Activated CD4-positive, alpha-beta T cell treated with anti-CD3 and anti-CD28 coated beads, Interleukin-10, Interleukin-2, amounts not matched to agents 100 ng/mL and 50 ng/mL, durations not matched to agents 16 hours and 8 hours (primary cell): ENCODE measurements at regions not wholly inside any gene's neighbourhood (a gene's known extent, or its start where the extent isn't known, plus 50 kb on each side); places are given as distances from the start of the nearest gene placed in this dataset.
"Not testable (repeated sequence)": the region's sequence is repeated elsewhere in the genome, so short reads cannot be mapped to it uniquely, and the experiment has no call there.

Source experiments
- DNase-seq: peaks from one replicate; pipeline ENCODE4 v3.0.0-alpha.2; 2020

DNA sequence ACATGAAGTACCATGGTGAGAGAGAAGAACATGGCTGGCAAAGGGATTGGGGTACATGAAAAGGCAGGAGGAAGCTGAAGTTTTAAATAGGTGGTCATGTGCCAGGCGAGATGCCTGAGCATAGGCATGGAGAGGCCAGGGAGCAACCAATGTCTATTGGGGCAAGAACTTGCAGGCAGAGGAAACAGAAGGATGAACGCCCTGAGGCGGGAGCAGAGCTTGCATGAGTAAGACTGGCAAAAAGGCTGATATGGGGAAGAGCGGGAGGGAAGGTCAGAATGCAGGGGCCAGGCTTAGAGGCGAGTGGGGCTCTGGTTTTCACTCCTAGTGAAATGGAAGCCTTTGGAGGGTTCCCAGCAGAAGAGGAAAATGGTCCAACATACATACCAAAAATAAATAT is 52.5 kb upstream of the VSTM5 start:
- no peak for DNase-seq

GRCh38 chr11:93903989-93904388 is 53.6 kb upstream of the VSTM5 start:
- no peak for DNase-seq

DNA sequence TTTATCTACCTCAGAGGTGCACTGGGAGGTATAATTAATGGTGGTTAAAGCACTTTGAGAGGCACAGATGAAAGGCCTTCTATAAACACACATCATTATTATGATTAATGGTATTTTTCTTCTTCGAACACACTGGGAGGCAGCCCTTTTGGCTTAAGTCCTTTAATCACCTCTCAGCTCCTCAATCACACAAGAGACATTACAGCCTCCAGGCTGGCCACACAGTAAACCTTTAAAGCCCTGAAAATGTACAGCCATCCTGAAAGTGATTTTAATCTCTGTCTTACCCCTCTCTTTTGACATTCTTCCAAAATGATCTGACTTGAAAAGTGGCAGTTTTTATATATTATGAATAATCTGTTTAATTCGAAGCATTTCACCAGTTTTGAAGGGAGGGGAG is 54.3 kb upstream of the VSTM5 start:
- no peak for DNase-seq

DNA sequence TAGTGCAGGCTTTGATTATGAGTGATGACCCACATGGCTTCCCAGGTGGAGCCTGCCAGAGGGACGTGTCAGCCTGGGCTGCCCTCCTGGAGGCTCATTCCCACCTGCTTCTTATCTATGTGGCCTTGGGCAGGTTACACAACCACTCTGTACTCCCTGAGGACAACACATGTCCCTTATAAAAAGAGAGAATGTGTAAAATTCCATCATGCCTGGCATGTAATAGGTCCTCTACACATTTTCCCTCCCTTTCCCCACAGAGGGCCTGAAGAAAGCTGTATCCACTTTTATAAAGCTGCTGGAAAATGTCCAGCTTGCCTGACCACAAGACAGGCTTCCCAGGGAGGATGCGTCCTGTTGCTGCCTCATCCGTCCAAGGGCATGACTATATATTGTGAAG is 55.0 kb upstream of the VSTM5 start:
- no peak for DNase-seq

GRCh38 chr11:93906486-93906885 is 56.1 kb upstream of the VSTM5 start:
- no peak for DNase-seq

GRCh38 chr11:93907901-93908300 is 57.5 kb upstream of the VSTM5 start:
- DNase-seq, result no peak

DNA sequence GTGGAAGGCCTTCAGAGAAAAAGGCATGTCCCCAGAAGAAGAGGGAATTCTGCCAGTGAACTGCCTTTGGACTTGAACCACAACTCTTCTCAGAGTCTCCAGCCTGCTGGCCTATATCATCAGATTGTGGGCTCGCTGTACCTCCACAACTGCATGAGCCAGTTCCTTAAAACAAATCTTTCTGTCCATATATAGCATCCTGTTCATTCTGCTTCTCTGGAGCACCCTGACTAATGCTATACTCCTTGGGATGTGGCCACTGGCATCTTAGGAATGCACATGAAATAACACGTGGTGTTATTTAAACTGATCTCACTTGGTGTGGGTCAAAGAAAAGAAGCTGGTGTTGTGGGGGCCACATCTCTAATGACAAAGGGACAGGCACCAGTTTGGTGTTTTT is 58.3 kb upstream of the VSTM5 start:
- no peak for DNase-seq

DNA sequence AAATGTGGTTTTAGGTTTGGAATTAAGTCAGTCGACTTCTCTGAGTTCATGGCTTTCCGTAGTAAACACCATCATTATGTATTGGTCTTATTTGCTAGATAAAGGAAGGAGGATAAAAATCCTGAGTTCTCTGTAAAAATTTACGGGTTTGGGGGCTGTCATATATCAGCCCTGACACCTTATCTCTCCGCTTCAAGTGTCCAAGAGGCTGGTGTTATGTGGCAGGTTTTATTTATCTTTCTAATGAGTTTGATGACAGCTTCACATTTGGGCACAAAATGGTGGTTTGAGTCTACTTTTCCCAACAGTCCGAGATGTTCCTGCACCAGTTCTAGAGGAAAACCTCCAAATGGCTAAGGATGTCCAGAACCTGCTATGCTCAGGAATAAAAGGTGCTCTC is 67.3 kb upstream of the VSTM5 start:
- DNase-seq, result no peak

DNA sequence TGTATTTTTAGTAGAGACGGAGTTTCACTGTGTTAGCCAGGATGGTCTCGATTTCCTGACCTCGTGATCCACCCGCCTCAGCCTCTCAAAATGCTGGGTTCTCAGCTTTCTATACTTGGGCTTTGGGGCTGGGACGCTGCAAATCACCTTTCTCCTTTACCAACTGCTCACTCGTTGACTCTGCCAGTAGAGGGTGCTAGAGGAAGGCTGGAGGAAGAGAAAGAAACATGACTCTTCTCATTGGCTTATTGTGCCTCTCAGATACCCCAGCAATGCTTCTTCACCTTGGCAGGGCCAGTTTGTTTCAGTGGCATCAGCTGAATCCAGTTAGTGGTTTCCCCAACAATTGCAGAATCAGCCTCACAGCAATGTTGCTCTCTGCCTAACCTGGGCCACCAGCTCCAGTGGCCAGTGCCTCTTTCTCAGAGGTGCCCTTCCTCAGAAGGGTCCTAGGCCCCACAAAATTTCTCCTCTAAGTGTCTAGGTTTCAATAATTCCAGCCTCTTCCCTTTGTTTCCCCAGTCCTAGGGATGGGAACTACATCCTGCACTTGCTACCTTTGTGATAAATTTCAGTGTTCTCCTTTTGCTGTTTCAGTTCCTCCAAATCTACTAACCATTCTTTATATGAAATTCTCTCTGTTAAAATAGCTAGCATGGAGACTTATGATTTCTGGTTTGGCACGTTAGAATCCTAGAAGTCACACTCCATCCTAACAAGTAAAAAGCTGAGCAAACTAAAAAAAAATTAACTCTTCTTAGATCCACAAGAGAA is 71.5 kb upstream of the VSTM5 start:
- peak; percentile 54 for DNase-seq

DNA sequence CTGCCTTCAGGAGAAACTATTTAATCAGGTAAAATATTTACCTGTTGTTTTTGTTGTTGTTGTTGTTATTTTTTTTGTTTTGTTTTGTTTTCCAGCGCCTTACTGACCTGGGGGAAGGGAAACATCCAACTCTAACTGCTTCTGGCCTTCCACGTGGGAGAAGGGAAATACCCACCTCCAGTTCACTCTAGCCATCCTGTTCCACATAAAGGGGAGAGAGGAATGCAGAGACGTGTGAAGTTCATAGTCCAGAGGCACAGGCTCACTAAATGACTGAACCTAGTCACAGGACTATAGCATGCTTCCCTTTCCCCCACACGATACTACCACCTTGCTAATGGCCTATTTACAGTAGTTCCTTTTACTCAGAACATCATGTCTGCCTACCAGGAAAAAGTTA is 72.4 kb upstream of the VSTM5 start:
- DNase-seq, result no peak

GRCh38 chr11:93926099-93926498 is 75.7 kb upstream of the VSTM5 start:
- not testable (repeated sequence) for DNase-seq

GRCh38 chr11:93929407-93929806 is 79.0 kb upstream of the VSTM5 start:
- DNase-seq, result no peak

DNA sequence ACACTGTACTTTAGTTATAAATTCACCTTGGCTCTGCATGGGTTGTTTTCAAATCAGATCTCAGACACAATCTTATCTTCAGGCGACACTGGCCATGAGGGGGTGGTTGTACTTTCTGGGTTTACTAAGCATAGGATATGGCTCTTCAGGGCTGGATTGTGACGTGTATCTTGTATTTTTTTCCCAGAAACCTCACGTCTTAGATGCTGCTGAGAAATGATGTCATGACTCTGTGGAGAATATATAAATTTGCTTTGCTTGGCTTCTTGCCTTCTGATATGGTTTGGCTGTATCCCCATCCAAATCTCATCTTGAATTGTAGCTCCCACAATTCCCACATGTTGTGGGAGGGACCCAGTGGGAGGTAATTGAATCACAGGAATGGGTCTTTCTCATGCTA is 82.8 kb upstream of the VSTM5 start:
- no peak for DNase-seq

- DNase-seq, result no peak
These were observed 85.3 kb upstream of the HEPHL1 start for GRCh38 chr11:93935826-93936225.

GRCh38 chr11:93936460-93936859 is 84.7 kb upstream of the HEPHL1 start:
- DNase-seq, result no peak

DNA sequence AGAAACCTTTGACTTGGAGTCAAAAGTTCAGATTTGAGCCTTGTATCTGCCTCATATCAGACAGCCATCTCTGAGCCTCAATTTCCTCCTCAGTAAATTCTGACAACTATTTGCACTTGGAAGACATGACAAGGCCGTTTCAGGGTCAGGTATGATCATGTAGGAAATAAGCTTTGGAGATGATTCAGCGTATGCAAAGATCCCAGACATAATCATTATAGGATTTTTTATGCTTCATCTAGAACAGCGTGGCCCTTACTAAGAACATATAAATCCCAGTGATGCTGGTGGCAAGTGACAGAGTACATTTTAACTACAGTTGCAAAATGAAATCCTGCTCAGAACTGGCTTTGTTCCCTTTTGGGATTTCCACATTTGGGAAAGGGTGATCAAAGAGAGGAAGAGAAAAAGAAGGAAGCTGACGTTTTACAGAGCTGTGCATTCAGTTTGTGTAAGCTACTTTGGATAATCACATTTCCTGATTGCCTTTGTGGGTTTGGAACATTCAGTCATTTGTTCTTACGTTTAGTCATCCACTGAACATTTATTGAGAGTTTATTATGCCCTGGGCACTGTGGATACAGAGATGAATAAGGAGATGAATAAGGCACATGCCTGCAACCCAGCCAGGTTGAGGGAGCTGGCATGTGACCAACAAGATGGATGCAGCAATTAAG is 81.9 kb upstream of the HEPHL1 start:
- DNase-seq, result no peak

DNA sequence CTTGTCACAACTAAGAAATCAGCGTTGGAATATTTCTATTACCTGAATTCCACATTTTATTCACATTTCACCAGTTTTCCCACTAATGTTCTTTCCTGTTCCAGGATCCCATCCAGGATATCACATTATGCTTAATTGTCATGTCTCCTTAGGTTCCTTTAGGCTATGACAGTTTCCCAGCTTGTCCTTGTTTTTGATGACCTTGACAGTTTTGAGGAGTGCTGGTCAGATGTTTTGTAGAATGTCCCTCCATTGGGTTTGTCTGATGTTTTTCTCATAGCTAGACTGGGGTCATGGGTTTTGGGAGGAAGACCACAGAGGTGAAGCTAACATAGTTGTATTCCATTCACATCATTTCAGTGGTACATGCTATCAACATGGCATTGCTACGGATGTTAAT is 80.8 kb upstream of the HEPHL1 start:
- DNase-seq, result no peak

DNA sequence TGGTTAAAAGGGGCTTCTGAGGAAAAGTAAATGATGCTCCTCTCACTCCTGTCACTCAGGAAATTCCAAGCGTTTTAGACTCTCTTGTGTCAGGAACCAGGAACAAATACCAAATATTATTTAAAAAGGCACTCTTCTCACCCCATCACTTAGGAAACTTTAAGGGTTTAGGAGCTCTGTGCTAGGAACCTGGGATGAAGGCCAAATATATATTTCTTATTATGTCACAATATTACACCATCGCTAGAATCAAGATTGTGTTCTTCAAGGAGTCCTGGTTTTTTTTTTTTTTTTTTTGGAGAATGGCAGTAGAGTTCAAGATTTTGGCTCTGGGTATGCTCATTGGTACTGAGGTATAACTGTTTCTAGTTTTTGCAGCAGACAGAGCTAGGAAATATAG is 79.0 kb upstream of the HEPHL1 start:
- DNase-seq, result no peak

DNA sequence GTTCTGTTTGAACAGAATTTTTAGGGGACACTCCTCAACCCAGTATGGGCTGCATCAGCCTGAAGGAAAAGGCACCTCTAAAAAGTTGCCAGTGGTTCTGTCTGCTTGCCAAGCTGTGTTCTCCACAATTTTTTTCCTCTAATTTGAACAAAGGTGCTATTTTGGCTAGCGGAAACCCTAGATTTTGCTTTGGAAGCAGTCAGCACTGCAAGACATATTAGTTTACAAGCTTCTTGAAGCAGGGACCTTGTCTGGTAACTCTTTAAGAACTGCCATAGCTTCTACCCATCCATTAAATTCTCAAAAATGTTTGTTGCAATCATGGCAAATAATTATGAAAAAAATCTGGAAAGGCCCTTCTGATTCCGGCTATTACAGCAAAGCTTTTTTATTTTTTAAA is 75.6 kb upstream of the HEPHL1 start:
- no peak for DNase-seq

DNA sequence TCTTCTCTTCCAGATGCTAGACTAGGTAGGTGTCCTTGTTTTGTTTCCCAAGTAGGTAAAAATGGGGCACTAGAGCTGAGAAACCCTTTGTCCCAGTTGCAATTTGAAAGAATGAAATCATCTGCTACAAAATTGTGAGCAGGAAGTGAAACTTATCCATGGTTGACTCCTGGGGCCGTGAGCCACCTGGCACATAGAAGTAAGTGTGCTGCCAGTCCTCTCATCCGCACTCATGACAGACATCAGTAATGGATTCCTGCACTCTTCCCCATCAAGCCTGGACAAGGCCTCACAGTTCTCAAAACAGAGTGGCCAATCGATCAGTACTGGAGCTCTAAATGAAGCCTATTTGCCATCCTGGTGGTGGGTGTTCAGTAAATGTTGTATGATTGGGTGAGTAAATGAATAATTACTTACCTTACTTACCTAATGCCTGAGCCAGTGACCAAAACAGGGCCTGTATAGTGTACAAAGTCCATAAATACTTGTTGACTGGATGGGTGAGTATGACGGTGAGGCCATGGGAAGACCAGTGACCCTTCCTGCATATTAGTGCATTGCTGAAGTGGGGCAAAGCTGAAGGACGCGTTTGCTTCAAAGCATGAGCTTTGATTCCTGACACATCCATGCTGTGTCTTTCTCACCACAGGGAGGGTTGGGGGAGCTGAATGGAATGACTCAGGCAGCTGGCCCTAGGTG is 68.9 kb upstream of the HEPHL1 start:
- no peak for DNase-seq

- DNase-seq, result no peak
These were observed 63.7 kb upstream of the HEPHL1 start for GRCh38 chr11:93957397-93957952.

- DNase-seq, result no peak
These were observed 62.2 kb upstream of the HEPHL1 start for GRCh38 chr11:93958991-93959390.

DNA sequence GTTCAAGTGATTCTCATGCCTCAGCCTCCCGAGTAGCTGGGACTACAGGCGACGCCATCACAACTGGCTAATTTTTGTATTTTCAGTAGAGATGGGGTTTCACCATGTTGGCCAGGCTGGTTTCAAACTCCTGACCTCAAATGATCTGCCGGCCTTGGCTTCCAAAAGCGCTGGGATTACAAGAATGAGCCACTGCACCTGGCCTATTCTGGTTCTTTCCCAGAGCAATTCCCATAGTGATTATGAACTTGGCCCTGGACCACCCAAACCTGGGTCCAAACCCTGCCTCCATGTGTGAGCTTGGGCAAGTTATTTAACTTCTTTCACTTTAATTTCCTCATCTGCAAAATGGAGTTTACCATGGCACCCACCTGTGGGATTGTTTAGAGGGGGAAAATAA is 61.5 kb upstream of the HEPHL1 start:
- DNase-seq, result no peak

DNA sequence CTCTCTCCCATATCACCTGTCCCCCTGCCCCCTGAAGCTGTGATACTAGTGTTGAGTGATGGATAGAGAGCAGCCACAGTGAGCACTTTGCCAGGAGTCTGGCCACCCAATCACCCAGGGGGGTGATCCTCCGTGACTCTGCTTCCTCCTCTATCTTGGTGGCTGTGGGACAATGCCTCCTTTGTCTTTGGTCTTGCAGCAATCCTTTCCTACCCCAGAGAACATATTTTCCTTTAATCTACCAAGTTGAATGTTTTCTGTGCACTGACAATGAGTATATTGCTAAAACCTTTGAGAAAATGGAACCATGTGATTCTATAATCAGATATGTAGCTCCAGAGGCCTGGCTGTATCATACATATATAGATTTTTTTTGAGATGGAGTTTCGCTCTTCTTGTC is 58.1 kb upstream of the HEPHL1 start:
- no peak for DNase-seq
